HG03045 (cell line): ENCODE measurements at regions not wholly inside any gene's neighbourhood (a gene's known extent, or its start where the extent isn't known, plus 50 kb on each side); places are given as distances from the start of the nearest gene placed in this dataset.
"Not testable (repeated sequence)": the region's sequence is repeated elsewhere in the genome, so short reads cannot be mapped to it uniquely, and the experiment has no call there.

ENCODE experiments used
- ATAC-seq: cut with Tn5 transposase; IDR thresholded peaks from one replicate; pipeline ENCODE4 v1.9.1; 2021; ENCODE audit warnings: mild to moderate bottlenecking, moderate library complexity; ENCODE audit not compliant: unreplicated experiment

DNA sequence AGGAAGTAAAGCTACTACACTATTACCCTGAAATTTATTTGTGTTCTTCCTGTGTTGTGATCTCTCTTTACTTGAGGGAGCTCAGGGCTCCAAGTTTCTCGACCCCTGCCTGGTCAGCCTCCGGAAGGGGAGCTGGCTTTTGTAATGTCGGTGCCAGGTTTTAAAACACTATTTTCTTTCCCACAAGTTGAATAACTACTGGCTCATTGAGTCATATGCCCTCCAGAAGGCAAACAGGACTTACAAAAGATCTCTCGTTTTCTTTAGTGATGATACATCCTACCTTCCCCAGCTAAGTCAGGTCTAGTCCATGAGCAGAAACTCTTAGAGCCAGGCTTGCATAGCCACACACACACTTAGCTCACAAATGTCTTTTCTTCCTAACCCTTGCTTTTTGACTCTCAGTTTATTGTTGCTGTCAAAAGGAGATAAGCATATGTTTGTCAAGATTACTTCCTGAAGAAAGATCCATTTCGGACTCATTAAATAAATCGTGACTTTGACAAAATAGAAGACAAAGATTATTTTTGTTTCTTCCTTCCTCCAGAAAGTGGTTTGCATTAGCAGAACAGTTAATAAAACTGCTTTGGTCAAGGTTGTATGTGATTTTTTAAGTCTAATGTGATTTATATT, 209.8 kb upstream of the FLRT2 start:
- ATAC-seq = no peak

DNA sequence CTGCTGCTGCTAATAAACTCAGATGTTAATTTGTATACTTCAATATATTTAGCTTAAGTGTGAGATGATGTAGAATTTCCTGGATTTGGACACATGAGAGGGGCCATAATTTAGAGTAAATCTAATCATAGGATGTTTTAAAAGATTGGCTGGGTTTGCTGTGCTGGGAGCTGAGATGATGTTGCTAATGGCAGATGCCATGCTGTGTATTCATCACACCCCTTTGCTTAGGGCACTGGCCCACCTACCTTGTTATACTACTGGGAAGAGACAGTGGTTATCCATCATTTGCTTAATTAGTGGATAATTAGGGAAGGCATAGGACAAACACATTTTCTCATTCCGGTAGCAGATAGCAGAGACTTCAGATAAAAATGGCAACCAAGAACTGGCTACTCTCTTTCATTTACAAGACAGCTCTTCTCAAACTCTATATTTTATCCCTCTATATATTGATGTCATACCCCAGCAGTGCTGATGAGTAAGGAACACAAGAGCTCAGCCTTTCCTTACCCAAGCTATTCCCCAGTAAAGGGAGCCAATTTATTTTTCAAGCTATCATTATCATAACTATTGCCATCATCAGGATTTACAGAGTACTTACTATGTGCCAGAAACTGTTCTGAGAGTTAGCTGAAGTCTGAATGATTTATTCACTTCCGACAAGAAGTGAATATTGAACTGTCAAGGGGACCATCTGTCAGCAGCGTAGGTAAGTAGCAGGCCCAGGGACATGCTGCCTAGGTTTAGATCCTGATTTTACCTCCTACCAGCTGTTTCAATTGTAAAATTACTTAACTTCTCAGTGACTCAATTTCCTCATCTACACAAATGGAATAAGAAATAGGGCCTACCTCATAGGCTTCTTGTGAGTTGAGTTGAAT, 204.6 kb upstream of the FLRT2 start:
- ATAC-seq = no peak

DNA sequence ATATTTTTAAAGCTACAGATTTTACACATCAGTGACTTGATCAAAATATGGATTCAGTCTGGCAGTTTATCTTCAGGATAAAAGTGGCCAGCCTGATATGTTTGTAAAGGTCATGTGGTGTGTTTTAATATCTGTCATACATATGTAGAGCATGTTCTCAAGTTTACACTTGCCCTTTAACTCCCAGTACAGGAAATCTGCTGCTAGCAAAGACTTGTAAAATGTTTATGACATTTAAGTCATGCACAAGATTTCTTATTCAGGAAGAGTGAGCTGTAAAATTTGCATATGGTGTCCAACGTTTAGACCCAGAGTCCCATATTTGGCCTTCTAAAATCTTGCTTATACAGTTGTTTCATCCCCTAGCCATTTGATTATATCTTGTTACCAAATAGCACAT, 197.5 kb upstream of the FLRT2 start:
- no peak for ATAC-seq

DNA sequence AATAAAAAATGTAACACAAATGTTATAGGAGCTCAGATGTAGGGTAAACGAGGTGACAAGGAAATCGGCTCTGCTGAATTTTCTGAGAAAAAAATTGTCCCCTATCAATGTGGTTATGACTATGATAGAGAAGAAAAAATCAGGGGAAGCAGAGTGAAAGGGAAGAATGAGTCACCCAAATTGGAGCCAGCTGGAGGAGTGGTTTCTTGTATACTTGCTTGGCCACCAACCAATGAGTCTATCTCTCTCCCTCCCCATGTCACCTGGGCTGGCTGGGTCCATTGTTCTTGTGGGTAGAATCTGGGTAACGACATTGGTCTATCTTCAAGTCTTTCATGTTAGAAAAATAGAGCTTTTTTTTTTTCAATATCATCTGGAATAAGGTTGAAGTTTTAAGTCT, 196.6 kb upstream of the FLRT2 start:
- ATAC-seq = no peak

GRCh38 chr14:85333841-85334240, 196.1 kb upstream of the FLRT2 start:
- no peak for ATAC-seq

DNA sequence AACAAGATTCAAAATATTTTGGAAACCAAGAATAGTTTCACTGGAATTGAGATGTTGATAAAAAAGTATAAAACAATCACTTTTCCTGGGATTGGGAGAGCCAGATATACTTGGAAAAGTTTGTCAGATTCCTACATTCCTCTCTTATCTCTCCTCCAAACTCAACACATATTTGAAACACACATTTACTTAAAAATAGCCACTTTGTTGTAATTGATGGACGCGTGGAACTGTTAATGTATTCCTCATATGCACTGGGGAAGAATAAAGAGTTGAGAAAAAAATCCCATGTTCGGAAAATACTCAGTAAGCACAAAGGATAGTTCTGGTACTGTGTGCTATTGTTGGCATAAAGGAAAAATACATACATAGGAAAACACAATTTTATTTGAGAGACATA, 195.6 kb upstream of the FLRT2 start:
- ATAC-seq = no peak

- ATAC-seq = no peak
These were observed 193.7 kb upstream of the FLRT2 start for GRCh38 chr14:85336257-85336656.

DNA sequence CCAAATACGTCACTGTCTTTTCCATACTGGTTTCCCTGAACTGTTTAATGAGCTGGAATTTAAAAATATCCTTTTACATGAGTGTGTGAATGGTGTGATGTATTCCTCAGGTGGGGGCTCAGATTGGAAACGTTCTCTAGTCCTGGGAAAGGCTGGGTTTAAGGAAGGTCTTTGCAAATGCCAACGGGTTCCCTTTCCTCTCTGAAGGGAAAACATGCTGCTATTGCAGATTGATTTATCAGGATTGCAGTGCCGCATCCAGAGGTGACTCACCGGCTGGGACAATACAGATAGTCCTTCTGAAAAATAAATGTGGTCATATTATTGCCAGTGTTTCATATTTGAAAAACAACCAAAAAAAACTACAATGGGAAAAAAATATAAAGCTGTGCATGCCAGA, 193.1 kb upstream of the FLRT2 start:
- ATAC-seq = no peak

DNA sequence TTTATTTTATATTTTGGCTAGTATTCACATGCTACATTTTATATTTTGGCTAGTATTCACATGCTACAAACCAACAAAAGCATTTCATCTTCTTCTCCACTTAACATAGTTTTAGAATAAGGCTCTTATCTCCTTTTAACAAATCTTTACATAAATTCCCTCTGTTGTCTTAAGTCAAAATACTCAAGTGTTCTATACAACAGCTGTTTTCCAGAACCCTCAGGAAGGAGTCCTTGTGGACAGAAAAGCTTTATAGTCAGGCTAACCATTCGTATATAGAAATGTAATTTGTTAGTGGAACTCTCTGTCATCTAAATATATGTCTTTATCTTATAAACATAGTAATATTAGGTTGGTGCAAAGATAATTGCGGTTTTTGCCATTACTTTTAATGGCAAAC, 191.0 kb upstream of the FLRT2 start:
- ATAC-seq = no peak

DNA sequence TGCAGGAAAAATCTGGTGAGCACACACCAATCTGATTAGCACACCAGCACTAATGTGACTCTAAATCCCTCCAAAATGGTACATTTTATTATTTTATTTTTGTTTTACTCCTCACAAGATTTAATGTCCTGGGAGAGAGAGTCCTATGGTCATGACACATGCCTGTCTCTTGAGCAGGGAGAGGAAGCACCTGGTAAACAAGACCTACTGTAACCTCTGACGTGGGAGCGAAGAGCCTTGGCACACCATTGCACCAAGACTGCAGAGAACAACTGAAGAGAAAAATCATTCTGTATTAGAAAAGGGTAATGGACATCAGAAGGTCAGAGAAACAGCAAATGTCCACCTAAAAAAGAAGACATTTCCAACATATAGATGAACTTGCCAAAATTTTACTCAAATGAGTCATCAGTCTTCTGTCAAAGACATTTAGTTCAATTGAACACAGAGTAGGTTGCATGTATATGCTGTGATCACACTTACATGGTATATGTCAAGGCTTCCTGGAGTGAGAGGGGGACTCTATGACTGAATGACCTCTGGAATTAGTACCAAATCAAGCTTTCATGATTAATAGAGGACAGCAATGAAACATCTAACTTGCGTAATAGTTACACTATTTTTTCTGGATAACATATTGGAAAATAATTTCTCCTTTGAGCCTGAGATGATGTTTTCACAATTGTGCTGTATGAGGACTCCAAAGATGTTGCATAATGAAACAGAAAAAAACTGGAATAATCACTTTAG, 186.9 kb upstream of the FLRT2 start:
- ATAC-seq = no peak

GRCh38 chr14:85344171-85344570, 185.8 kb upstream of the FLRT2 start:
- ATAC-seq = no peak

DNA sequence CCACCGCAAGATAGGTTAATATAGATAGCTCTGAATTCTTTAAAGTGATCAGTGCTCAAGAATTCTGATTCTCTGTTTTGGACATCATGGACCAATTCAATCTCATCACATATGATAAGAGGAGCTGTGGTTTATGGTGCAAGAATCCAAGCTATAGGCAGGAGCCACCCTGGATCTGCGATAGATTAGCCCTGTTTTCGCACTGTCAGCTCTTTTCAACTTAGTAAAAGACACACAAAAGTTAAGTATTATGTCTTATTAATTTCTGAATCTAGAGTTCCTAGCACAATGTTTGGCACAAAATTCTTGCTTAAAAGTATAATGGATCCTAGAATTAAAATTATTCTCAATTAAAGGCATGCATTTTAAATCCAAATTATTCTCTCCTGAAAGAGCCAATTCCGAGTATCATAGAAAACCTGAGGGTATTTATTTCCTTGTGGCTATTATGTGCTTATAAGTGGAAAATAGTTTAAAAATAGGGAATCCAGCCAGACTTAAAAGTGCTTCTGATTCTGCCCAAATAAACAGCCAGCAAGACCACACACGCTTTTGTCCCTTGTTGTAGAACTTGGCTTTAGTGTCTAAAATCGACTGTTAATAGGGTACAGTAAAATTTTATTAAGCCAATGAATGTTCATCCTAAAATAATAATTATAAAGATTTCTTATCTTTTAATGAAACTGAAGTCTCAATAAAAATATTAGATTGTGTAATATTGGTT, 184.9 kb upstream of the FLRT2 start:
- ATAC-seq = no peak

DNA sequence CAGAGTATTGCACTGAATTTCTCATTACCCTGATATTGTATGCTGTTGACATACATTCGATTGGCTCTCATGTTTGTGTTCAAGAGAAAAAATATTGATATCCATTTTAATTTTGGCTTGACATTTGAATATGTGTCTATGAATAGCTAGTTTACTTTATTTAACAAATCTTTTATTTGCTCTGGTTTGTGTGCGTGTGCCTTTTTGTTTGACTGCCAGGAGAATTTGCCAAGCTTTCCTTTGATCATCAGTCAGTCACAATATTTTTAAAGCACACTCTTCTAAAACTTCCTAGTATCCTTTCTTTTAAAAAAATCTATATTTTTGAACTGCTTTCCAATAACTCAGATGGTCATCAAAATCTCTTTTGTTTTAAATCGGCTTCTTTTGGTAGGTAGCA, 179.3 kb upstream of the FLRT2 start:
- ATAC-seq = no peak

- not testable (repeated sequence) for ATAC-seq
These were observed 177.4 kb upstream of the FLRT2 start for GRCh38 chr14:85352588-85352987.

GRCh38 chr14:85357120-85357519, 172.8 kb upstream of the FLRT2 start:
- no peak for ATAC-seq

- no peak for ATAC-seq
These were observed 171.7 kb upstream of the FLRT2 start for GRCh38 chr14:85358136-85358785.

- no peak for ATAC-seq
These were observed 170.4 kb upstream of the FLRT2 start for GRCh38 chr14:85359505-85359904.

DNA sequence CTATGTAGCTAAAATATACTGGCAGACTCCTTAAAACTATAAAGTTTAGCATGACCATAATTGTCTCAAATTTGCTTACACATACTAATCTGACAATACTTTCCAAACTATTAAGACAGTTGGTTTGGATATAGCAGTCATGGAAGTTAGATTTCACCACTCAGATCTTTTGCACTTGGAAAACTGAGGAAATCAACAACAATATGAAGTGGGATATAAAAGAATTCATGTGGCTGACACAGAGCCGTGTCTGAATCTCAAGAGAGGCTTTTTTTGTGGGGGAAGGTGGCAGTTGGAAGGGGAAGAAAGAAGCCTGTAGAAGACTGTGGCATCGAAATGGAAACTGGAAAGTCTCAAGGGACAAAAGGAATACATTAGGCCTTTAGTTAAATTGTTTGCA, 166.6 kb upstream of the FLRT2 start:
- no peak for ATAC-seq

GRCh38 chr14:85366226-85366625, 163.7 kb upstream of the FLRT2 start:
- no peak for ATAC-seq

DNA sequence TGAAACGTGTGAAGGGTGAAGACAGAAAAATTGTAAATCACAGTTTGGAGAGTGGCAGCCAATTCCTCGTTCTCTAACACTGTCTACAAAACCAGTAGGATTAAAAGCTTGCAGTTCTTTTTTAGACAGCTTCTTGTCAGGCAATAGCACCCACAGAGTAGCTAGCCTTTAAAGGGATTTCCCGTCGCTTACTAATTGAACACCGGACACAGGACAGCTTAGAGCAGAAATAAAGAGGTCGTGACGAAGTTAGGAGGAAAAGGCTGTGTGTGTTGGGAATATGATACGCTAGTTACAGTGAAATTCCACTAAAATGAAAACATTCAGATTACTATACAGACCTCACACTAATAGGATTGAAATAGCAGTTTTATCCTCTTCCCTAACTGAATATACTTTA, 149.1 kb upstream of the FLRT2 start:
- ATAC-seq = no peak

- ATAC-seq = no peak
These were observed 147.6 kb upstream of the FLRT2 start for GRCh38 chr14:85382341-85382740.
